Renal cortical epithelial cell (primary cell): ENCODE measurements at regions not wholly inside any gene's neighbourhood (a gene's known extent, or its start where the extent isn't known, plus 50 kb on each side); places are given as distances from the start of the nearest gene placed in this dataset.

Experiments
- DNase-seq: peaks from one replicate; pipeline ENCODE4 v3.0.0-alpha.2; 2011; ENCODE audit warnings: low read depth

DNA sequence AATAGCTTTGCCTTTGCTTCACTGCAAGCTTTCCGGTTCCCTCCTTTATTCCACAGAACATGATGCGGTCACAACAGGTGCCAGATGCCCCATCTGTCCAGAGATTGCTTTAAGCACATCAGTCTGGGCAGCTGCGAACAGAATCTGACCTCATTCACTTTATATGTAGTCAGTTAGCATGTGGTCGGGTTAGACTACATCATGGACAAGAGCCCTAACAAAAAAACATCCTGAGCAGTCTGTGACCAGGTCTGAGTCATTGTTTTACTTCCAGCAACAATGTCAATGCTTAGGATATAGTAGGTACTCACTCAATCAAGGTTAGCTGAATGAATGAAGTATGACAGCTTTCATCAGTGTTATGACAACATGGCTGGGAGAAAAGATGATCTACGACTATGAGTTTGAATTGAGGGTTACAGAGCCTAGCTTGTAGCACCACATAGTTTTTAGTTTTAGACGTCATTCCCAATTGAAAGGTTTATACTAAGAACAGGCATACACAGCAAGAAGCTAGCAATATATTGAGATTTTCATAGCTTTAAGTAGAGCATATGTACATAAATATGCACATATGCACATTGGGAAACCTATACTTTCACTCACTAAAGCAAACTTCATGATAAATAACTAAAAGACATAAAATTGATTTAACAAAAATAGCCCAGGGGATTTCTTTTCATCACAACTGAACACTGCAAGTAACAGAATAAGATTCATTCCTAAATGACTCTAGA, 64.2 kb upstream of the TMCC3 start:
- peak; percentile 81 for DNase-seq

DNA sequence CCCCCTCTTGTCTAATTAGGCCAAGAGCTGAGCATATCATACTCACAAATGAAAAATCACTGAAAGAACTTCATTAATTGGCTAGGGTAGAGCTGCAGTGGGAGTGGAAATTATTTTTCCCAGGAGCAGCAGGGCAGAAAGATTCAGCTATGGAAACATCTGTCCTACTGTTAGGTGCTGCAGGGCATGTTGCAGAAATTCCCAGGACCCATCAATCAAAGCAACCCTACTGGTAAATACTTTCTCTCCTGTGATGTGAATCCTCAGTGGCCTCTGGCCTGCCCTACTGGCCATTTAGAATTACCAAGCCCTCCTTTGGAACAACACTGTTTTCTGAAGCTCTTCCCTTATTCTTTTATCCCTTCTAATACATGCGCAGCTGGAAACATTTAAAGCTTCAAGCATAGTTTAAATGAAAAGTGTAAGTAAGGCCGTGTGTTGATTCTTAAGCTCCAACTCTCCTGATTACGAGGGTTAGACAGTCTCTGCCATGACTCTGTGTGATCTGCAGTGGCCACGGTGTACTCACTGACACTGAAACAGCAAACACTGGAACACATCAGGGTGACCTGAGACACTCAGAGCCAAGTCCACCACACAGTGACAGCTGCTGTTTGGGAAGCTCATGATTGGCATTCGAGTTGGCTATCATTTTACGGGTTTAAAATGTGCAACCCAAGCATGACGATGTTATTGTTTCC, 62.6 kb upstream of the TMCC3 start:
- DNase-seq, result no peak

DNA sequence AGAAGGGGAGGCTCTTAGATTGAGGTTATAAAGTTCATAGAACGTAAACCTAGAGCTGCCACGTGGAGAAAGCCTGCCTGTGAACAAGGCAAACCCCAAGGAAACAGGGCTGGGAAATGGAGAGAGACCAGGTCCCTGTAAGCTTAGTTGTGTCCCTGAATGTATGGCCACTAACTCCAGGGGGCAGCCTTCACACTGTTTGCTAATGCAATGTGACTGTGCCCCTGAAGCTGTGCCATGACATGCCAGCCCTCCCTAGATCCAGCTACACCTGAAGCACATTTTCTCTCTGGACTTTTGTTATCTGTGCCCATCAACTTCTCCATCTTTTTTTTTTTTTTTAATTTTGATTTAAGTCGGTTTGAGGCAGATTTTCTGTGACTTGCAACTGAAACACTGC, 60.6 kb upstream of the TMCC3 start:
- DNase-seq, result no peak

DNA sequence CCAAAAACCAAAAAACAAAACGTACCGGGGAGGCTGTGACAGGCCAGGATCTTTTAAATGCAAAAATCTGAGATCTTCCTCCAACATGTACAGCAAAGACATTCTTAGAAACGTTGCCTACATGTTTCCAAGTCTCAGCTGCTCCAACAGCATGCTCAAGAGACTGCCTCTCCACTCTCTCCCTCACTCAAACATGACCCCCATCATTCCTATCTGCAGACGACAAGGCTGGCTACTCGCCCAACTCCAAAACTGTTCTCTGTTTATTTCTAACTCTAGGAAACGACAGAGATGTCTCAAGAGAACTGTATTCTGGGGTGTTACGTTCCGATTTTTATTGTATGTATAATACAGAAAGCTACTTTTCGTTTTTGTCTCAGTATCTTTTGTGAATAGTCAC, 57.5 kb upstream of the TMCC3 start:
- DNase-seq, result no peak

DNA sequence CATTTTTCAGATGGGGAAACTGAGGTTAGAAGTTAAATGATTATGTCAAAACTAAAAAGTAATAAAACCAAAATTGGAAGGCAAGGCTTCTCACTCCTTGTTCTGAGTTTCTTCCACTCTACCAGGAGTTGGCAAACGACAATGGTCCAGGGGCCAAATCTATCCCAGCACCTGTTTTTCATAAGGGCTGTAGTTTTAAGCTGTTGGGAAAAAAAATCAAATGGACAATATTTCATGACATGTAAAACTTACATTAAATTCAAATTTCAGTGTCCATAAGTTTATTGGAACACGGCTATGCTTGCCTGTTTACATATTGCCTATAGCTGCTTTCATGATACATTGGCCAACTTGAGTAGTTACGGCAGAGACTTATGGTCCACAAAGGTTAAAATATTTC, 56.7 kb upstream of the TMCC3 start:
- DNase-seq, result no peak

GRCh38 chr12:94706250-94706661, 55.9 kb upstream of the TMCC3 start:
- no peak for DNase-seq

DNA sequence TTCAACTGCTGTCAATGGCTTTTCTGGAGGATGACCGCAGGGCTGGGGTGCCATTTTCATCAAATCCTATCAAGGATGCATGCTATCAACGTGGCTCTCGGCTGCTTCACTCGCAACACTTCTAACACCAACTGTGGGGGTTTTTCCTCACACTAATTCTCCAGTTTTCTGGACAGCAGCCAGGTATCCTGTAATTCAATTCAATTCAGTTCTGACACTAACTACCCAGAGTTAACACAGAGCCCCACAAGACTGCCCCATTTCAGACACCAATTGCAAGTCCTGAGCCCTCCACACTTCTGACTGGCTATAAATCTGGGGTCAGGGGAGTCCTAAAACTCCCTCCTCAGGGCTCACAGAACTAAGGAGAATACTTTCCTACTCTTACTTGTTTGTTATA, 55.3 kb upstream of the TMCC3 start:
- no peak for DNase-seq

GRCh38 chr12:94704452-94705306, 54.3 kb upstream of the TMCC3 start:
- DNase-seq, result peak; percentile 81

DNA sequence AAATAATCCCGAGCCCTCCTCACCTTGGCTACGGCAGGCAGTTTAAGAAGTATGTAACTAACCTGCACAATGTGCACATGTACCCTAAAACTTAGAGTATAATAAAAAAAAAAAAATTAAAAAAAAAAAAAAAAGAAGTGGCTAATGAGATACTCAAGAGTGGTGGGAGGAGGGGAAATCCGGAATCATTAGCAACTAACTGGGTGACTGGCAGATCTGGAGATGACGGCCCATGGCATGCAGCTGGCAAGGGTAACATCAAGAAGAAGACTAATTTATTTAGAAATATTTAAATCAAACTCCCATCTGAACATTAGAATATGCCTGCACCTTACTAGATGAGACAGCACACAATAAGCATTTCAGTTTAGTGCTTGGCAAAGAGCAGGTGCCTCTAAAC, 52.3 kb upstream of the TMCC3 start:
- DNase-seq, result no peak

DNA sequence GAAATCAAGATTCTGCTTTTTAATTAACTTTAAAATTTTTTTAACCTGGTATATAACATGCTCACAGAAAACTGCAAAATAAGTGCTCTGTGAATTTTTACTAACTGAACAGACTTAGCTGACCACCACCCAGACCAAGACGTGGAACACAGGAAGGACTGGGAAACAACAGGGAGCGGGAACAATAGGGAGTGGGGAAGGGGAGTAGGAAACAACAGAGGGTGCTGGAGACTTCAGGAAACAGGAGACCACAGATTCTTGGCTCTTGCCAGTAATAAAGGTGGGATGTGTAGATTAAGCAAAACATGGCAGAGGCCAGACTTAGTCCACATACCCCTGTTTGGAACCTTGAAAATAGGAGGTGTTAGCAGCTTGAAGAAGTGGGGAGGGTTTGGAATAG, 51.4 kb upstream of the TMCC3 start:
- no peak for DNase-seq

- no peak for DNase-seq
Observed at GRCh38 chr12:94700662-94701061, 50.3 kb upstream of the TMCC3 start.
